GM20000 (cell line): ENCODE measurements at regions not wholly inside any gene's neighbourhood (a gene's known extent, or its start where the extent isn't known, plus 50 kb on each side); places are given as distances from the start of the nearest gene placed in this dataset.

Experiments
- DNase-seq: peaks from one replicate; pipeline ENCODE4 v3.0.0; 2012; ENCODE audit warnings: low spot score
- CTCF ChIP-seq: IDR thresholded peaks from 2 replicates; pipeline ENCODE4 v1.5.1; 2012; ENCODE audit warnings: mild to moderate bottlenecking, control low read depth; ENCODE audit errors: extremely low read depth, missing control alignments

GRCh38 chr14:75342762-75343599 lies 64.4 kb downstream of the FOS start:
- DNase-seq = peak; percentile 39
- TF ChIP-seq CTCF = no peak

- no peak for DNase-seq
Measured at GRCh38 chr14:75343911-75344310, 65.3 kb downstream of the FOS start.

GRCh38 chr14:75344411-75344810 lies 65.8 kb downstream of the FOS start:
- TF ChIP-seq CTCF = no peak
- no peak for DNase-seq

More at GRCh38 chr14:75343911-75344310, 65.3 kb downstream of the FOS start:
- no peak for TF ChIP-seq CTCF

- no peak for DNase-seq
- no peak for TF ChIP-seq CTCF
Measured at GRCh38 chr14:75350505-75351060, 72.0 kb downstream of the FOS start.

GRCh38 chr14:75359098-75359497 lies 68.7 kb upstream of the JDP2 start:
- no peak for DNase-seq
- TF ChIP-seq CTCF = no peak

- DNase-seq = no peak
- TF ChIP-seq CTCF = no peak
Measured at GRCh38 chr14:75361041-75361440, 66.8 kb upstream of the JDP2 start.

- no peak for DNase-seq
Measured at GRCh38 chr14:75361751-75362433, 65.9 kb upstream of the JDP2 start.

More at GRCh38 chr14:75361751-75362433, 65.9 kb upstream of the JDP2 start:
- no peak for TF ChIP-seq CTCF
